Astrocyte (in vitro differentiated cells and primary cell): ENCODE measurements at regions not wholly inside any gene's neighbourhood (a gene's known extent, or its start where the extent isn't known, plus 50 kb on each side); places are given as distances from the start of the nearest gene placed in this dataset.
"Not testable (repeated sequence)": the region's sequence is repeated elsewhere in the genome, so short reads cannot be mapped to it uniquely, and the experiment has no call there.

ENCODE experiments used
- DNase-seq: peaks from one replicate; pipeline ENCODE4 v3.0.0-alpha.2; 2010; ENCODE audit warnings: low read depth
- FAIRE-seq: peaks from 2 replicates; lab custom pipeline; 2011; peaks lifted over from hg19 to GRCh38; lab: Jason Lieb, UNC
- H2AFZ ChIP-seq: 2 replicates; pipeline ENCODE4 v1.6.0; 2012; ENCODE audit warnings: low read depth, low read length, inconsistent platforms
- H3K27ac ChIP-seq: 2 replicates; pipeline ENCODE4 v1.5.1; 2011; ENCODE audit warnings: low read depth, low read length, inconsistent platforms
- H3K27me3 ChIP-seq: 2 replicates; pipeline ENCODE4 v1.6.0; 2011; ENCODE audit warnings: low read length, inconsistent platforms; ENCODE audit not compliant: insufficient read depth
- H3K36me3 ChIP-seq: 2 replicates; pipeline ENCODE4 v1.5.1; 2011; ENCODE audit warnings: low read length, inconsistent platforms; ENCODE audit not compliant: insufficient read depth
- H3K4me1 ChIP-seq: 2 replicates; pipeline ENCODE4 v1.5.1; 2011; ENCODE audit warnings: low read length, inconsistent platforms; ENCODE audit not compliant: insufficient read depth
- H3K4me2 ChIP-seq: 2 replicates; pipeline ENCODE4 v1.6.0; 2012; ENCODE audit warnings: low read length, inconsistent platforms
- H3K4me3 ChIP-seq: 2 replicates; pipeline ENCODE4 v1.5.1; 2011; ENCODE audit warnings: low read depth, mild to moderate bottlenecking, low read length, inconsistent platforms; ENCODE audit not compliant: insufficient read depth
- H3K79me2 ChIP-seq: 2 replicates; pipeline ENCODE4 v1.6.0; 2012; ENCODE audit warnings: mild to moderate bottlenecking, low read length, inconsistent platforms; ENCODE audit not compliant: insufficient read depth
- H3K9ac ChIP-seq: 2 replicates; pipeline ENCODE4 v1.6.0; 2012; ENCODE audit warnings: mild to moderate bottlenecking, low read length, inconsistent platforms
- H3K9me3 ChIP-seq: 2 replicates; pipeline ENCODE4 v1.5.1; 2012; ENCODE audit warnings: low read depth, mild to moderate bottlenecking, low read length, inconsistent platforms; ENCODE audit not compliant: insufficient read depth
- H4K20me1 ChIP-seq: 2 replicates; pipeline ENCODE4 v1.6.0; 2012; ENCODE audit warnings: low read length, inconsistent platforms; ENCODE audit not compliant: insufficient read depth
- H3K27ac Mint-ChIP-seq: one replicate; pipeline ENCODE4 v1.8.0; 2021; ENCODE audit warnings: mild to moderate bottlenecking, mixed read lengths; ENCODE audit not compliant: unreplicated experiment
- H3K27me3 Mint-ChIP-seq: one replicate; pipeline ENCODE4 v1.8.0; 2021; ENCODE audit warnings: low read depth, mixed read lengths; ENCODE audit not compliant: unreplicated experiment
- H3K36me3 Mint-ChIP-seq: one replicate; pipeline ENCODE4 v1.8.0; 2021; ENCODE audit warnings: low read depth, mixed read lengths; ENCODE audit not compliant: unreplicated experiment
- H3K4me1 Mint-ChIP-seq: one replicate; pipeline ENCODE4 v1.8.0; 2021; ENCODE audit warnings: low read depth, mixed read lengths; ENCODE audit not compliant: unreplicated experiment
- H3K4me3 Mint-ChIP-seq: one replicate; pipeline ENCODE4 v1.8.0; 2021; ENCODE audit warnings: mild to moderate bottlenecking, moderate library complexity, mixed read lengths; ENCODE audit not compliant: unreplicated experiment
- H3K9me3 Mint-ChIP-seq: one replicate; pipeline ENCODE4 v1.8.0; 2021; ENCODE audit warnings: mild to moderate bottlenecking, mixed read lengths; ENCODE audit not compliant: unreplicated experiment
- EZH2 ChIP-seq: IDR thresholded peaks from 2 replicates; pipeline ENCODE4 v1.6.1; 2012; ENCODE audit warnings: mild to moderate bottlenecking, low read length, inconsistent platforms; ENCODE audit not compliant: insufficient read depth
- TF ChIP-seq, protein P1 (sequence below): IDR thresholded peaks from 2 replicates; pipeline ENCODE4 v1.5.1; 2011; ENCODE audit warnings: low read depth, mild to moderate bottlenecking, inconsistent platforms, low read length, moderate library complexity; ENCODE audit not compliant: insufficient read depth

DNA sequence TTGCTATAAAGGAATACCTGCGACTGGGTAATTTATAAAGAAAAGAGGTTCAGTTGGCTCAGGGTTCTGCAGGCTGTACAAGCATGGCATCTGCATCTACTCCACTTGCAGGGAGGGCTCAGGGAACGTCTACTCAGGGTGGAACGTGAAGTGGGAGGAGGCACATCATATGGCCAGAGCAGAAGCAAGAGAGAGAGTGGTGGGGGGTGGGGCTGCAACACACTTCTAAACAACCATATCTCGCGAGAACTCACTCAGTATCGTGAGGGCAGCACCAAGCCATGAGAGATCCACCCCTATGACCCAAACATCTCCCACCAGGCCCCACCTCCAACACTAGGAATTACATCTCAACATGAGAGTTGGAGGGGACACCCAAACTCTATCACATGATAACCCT is 109.8 kb upstream of the SCAF8 start:
- Histone ChIP-seq H3K4me2 (no peak overlapping the region), H3K9ac (no peak overlapping the region), H3K27me3 (no peaks in the 10 kb centered on the region), H3K4me1 (no peaks in the 10 kb centered on the region), H2AFZ (no peak overlapping the region), H3K36me3 (no peaks in the 10 kb centered on the region), H3K4me3 (no peak overlapping the region), H3K27ac (no peak overlapping the region), H4K20me1 (no peaks in the 10 kb centered on the region), H3K9me3 (no peaks in the 10 kb centered on the region), H3K79me2 (no peaks in the 10 kb centered on the region)
- no peaks in the 10 kb centered on the region for H3K36me3 Mint-ChIP-seq
- no peaks in the 10 kb centered on the region for H3K4me1 Mint-ChIP-seq
- H3K9me3 Mint-ChIP-seq = peaks cover 2% of the 10 kb centered on the region
- no peaks in the 10 kb centered on the region for H3K27me3 Mint-ChIP-seq
- no peak for FAIRE-seq
- no peak for DNase-seq
- no peak overlapping the region for H3K4me3 Mint-ChIP-seq
- no peak overlapping the region for H3K27ac Mint-ChIP-seq
- TF ChIP-seq, protein P1, sequence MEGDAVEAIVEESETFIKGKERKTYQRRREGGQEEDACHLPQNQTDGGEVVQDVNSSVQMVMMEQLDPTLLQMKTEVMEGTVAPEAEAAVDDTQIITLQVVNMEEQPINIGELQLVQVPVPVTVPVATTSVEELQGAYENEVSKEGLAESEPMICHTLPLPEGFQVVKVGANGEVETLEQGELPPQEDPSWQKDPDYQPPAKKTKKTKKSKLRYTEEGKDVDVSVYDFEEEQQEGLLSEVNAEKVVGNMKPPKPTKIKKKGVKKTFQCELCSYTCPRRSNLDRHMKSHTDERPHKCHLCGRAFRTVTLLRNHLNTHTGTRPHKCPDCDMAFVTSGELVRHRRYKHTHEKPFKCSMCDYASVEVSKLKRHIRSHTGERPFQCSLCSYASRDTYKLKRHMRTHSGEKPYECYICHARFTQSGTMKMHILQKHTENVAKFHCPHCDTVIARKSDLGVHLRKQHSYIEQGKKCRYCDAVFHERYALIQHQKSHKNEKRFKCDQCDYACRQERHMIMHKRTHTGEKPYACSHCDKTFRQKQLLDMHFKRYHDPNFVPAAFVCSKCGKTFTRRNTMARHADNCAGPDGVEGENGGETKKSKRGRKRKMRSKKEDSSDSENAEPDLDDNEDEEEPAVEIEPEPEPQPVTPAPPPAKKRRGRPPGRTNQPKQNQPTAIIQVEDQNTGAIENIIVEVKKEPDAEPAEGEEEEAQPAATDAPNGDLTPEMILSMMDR = no peak
- no peak for TF ChIP-seq EZH2

DNA sequence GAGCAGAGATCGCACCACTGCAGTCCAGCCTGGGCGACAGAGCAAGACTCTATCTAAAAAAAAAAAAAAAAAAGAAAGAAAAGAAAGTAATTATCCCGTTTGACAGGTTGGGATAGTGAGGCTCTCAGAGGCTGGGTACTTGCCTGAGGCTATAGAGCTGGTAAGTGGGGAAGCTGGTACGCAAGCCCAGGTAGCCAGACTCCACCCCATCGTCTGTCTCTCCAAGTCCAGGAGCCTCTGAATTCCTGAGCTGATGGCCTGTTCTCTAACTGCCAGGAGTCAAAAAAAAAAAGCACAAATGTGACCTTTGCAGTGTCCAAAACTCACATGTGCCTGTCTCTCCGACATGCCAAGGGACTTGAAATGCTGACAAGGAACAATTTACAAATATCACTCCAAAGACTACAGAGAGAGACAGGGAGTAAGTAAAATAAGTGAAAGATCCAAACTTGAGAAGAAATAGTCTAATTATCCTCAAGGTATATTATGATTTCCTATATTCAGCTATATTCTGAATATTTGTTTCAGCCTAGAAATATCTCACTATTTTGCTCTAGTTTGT is 109.1 kb upstream of the SCAF8 start:
- Histone ChIP-seq H3K9me3 (no peaks in the 10 kb centered on the region), H3K9ac (no peak overlapping the region), H2AFZ (no peak overlapping the region), H3K4me1 (no peaks in the 10 kb centered on the region), H3K27ac (no peak overlapping the region), H3K79me2 (no peaks in the 10 kb centered on the region), H3K27me3 (no peaks in the 10 kb centered on the region), H3K4me2 (no peak overlapping the region), H3K4me3 (no peak overlapping the region), H4K20me1 (no peaks in the 10 kb centered on the region), H3K36me3 (no peaks in the 10 kb centered on the region)
- no peaks in the 10 kb centered on the region for H3K36me3 Mint-ChIP-seq
- H3K27ac Mint-ChIP-seq = no peak overlapping the region
- no peaks in the 10 kb centered on the region for H3K4me1 Mint-ChIP-seq
- no peak overlapping the region for H3K4me3 Mint-ChIP-seq
- FAIRE-seq = no peak
- TF ChIP-seq EZH2 = no peak
- TF ChIP-seq, protein P1 = no peak
- no peaks in the 10 kb centered on the region for H3K27me3 Mint-ChIP-seq
- H3K9me3 Mint-ChIP-seq = peaks cover 2% of the 10 kb centered on the region
- no peak for DNase-seq

DNA sequence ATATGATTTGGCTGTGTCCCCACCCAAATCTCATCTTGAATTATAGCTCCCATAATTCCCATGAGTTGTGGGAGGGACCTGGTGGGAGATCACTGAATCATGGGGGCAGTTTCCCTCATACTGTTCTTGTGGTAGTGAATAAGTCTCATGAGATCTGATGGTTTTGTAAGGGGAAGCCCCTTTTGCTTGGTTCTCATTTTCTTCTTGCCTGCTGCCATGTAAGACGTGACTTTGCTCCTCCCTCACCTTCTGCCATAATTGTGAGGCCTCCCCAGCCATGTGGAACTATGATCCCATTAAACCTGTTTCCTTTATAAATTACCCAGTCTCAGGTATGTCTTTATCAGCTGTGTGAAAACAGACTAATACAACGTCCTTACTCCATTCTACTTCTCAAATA is 108.5 kb upstream of the SCAF8 start:
- not testable (repeated sequence) for H3K27me3 Mint-ChIP-seq, H3K4me3 ChIP-seq, H3K27me3 ChIP-seq, H3K9ac ChIP-seq, H3K27ac ChIP-seq, H3K9me3 Mint-ChIP-seq, DNase-seq, H3K4me1 ChIP-seq, FAIRE-seq, H3K4me1 Mint-ChIP-seq, H4K20me1 ChIP-seq, H3K36me3 ChIP-seq, H3K4me3 Mint-ChIP-seq, H3K4me2 ChIP-seq, H3K27ac Mint-ChIP-seq, H3K36me3 Mint-ChIP-seq, H3K79me2 ChIP-seq, H2AFZ ChIP-seq, H3K9me3 ChIP-seq
